ENCODE measurements at regions not wholly inside any gene's neighbourhood (a gene's known extent, or its start where the extent isn't known, plus 50 kb on each side); places are given as distances from the start of the nearest gene placed in this dataset.

- no peaks in the 10 kb centered on the region for H3K27me3 ChIP-seq (ENCODE audit: control insufficient read depth, insufficient read depth, low read length)
- no peaks in the 10 kb centered on the region for H3K9me3 ChIP-seq (ENCODE audit: control insufficient read depth, low read length)
- H3K4me1 ChIP-seq, result no peaks in the 10 kb centered on the region
- H3K4me3 ChIP-seq (ENCODE audit: low read depth, low read length), result no peak overlapping the region
- no peak overlapping the region for H2AFZ ChIP-seq
- no peak overlapping the region for H3K27ac ChIP-seq
- no peaks in the 10 kb centered on the region for H3K36me3 ChIP-seq (ENCODE audit: control insufficient read depth, insufficient read depth, low read length)
- TF ChIP-seq, protein P1, sequence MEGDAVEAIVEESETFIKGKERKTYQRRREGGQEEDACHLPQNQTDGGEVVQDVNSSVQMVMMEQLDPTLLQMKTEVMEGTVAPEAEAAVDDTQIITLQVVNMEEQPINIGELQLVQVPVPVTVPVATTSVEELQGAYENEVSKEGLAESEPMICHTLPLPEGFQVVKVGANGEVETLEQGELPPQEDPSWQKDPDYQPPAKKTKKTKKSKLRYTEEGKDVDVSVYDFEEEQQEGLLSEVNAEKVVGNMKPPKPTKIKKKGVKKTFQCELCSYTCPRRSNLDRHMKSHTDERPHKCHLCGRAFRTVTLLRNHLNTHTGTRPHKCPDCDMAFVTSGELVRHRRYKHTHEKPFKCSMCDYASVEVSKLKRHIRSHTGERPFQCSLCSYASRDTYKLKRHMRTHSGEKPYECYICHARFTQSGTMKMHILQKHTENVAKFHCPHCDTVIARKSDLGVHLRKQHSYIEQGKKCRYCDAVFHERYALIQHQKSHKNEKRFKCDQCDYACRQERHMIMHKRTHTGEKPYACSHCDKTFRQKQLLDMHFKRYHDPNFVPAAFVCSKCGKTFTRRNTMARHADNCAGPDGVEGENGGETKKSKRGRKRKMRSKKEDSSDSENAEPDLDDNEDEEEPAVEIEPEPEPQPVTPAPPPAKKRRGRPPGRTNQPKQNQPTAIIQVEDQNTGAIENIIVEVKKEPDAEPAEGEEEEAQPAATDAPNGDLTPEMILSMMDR (IDR thresholded peaks at IDR 0.05), result no peak
- H3K4me2 ChIP-seq (ENCODE audit: low read length), result no peak overlapping the region
- no peak overlapping the region for H3K9ac ChIP-seq
- no peaks in the 10 kb centered on the region for H3K79me2 ChIP-seq
These were observed 123.9 kb upstream of the PPP3CA start for GRCh38 chr4:101471201-101471600.

DNA sequence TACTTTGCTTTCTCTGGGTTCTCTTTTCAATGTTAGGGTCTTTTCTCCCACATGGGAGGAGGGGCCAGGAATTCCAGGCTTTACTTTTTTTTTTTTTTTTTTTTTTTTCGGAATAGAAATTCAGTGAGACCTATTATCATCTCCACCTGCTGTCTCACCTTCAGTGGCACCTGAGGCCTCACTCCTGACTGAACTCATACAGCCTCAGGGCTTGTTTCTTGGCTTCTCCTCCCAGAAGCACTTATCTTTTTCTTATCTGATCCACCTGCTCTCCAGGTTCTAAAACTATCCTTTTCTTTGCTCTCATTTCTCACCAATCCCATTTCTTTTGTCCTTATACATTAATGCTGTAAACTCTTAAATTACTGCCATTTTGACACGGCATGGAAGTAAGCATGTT is 117.3 kb upstream of the PPP3CA start:
- H2AFZ ChIP-seq, result no peak overlapping the region
- TF ChIP-seq, protein P1 (IDR thresholded peaks at IDR 0.05), result no peak

GRCh38 chr4:101458914-101459313 is 111.6 kb upstream of the PPP3CA start:
- TF ChIP-seq, protein P1 (IDR thresholded peaks at IDR 0.05), result no peak
- Histone ChIP-seq H3K27me3 (ENCODE audit: control insufficient read depth, insufficient read depth, low read length) (no peaks in the 10 kb centered on the region), H3K9me3 (ENCODE audit: control insufficient read depth, low read length) (no peaks in the 10 kb centered on the region), H3K36me3 (ENCODE audit: control insufficient read depth, insufficient read depth, low read length) (no peaks in the 10 kb centered on the region), H2AFZ (no peak overlapping the region), H3K27ac (no peak overlapping the region), H3K4me3 (ENCODE audit: low read depth, low read length) (no peak overlapping the region), H3K4me1 (no peaks in the 10 kb centered on the region), H3K4me2 (ENCODE audit: low read length) (no peak overlapping the region), H3K79me2 (no peaks in the 10 kb centered on the region), H3K9ac (no peak overlapping the region)

More for the DNA sequence above, 117.3 kb upstream of the PPP3CA start:
- Histone ChIP-seq H3K4me3 (ENCODE audit: low read depth, low read length) (no peak overlapping the region), H3K4me1 (no peaks in the 10 kb centered on the region), H3K36me3 (ENCODE audit: control insufficient read depth, insufficient read depth, low read length) (no peaks in the 10 kb centered on the region), H3K27me3 (ENCODE audit: control insufficient read depth, insufficient read depth, low read length) (no peaks in the 10 kb centered on the region), H3K9me3 (ENCODE audit: control insufficient read depth, low read length) (no peaks in the 10 kb centered on the region), H3K79me2 (no peaks in the 10 kb centered on the region), H3K9ac (no peak overlapping the region), H3K4me2 (ENCODE audit: low read length) (no peak overlapping the region), H3K27ac (no peak overlapping the region)

DNA sequence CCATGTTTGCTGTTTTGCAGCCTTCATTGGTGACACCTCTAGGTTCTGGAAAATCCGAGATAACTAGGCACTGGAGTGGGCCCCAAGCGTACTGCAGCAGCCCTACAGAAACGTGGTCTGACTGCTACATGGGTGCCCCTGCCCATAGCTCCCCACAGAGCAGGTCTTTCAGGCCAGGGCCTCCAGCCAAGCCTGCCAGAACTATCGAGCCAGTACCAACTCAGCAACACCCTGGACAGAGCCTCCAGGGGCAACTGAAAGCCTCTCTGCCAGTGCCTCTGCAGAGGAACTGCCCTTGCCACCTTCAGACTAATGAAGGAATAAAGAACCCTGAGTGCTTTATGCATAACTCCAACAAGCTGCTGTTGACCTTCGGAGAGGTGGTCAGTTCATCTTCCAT is 111.1 kb upstream of the PPP3CA start:
- Histone ChIP-seq H3K4me1 (no peaks in the 10 kb centered on the region), H3K36me3 (ENCODE audit: control insufficient read depth, insufficient read depth, low read length) (no peaks in the 10 kb centered on the region), H2AFZ (no peak overlapping the region), H3K79me2 (no peaks in the 10 kb centered on the region), H3K27ac (no peak overlapping the region), H3K27me3 (ENCODE audit: control insufficient read depth, insufficient read depth, low read length) (no peaks in the 10 kb centered on the region), H3K4me3 (ENCODE audit: low read depth, low read length) (no peak overlapping the region), H3K4me2 (ENCODE audit: low read length) (no peak overlapping the region), H3K9me3 (ENCODE audit: control insufficient read depth, low read length) (no peaks in the 10 kb centered on the region), H3K9ac (no peak overlapping the region)
- TF ChIP-seq, protein P1 (IDR thresholded peaks at IDR 0.05), result no peak

GRCh38 chr4:101451086-101451485 is 103.8 kb upstream of the PPP3CA start:
- no peaks in the 10 kb centered on the region for H3K27me3 ChIP-seq (ENCODE audit: control insufficient read depth, insufficient read depth, low read length)
- no peak overlapping the region for H3K27ac ChIP-seq
- H3K36me3 ChIP-seq (ENCODE audit: control insufficient read depth, insufficient read depth, low read length), result no peaks in the 10 kb centered on the region
- no peaks in the 10 kb centered on the region for H3K9me3 ChIP-seq (ENCODE audit: control insufficient read depth, low read length)
- H3K4me2 ChIP-seq (ENCODE audit: low read length), result no peak overlapping the region
- no peak overlapping the region for H2AFZ ChIP-seq
- no peak overlapping the region for H3K9ac ChIP-seq
- H3K79me2 ChIP-seq, result no peaks in the 10 kb centered on the region
- no peaks in the 10 kb centered on the region for H3K4me1 ChIP-seq
- TF ChIP-seq, protein P1 (IDR thresholded peaks at IDR 0.05), result no peak
- no peak overlapping the region for H3K4me3 ChIP-seq (ENCODE audit: low read depth, low read length)
